ENCODE measurements at regions not wholly inside any gene's neighbourhood (a gene's known extent, or its start where the extent isn't known, plus 50 kb on each side); places are given as distances from the start of the nearest gene placed in this dataset.

- H3K36me3 Mint-ChIP-seq (ENCODE audit: unreplicated experiment) = no peaks in the 10 kb centered on the region
- no peak overlapping the region for H3K27ac Mint-ChIP-seq (ENCODE audit: unreplicated experiment)
- no peaks in the 10 kb centered on the region for H3K4me1 Mint-ChIP-seq (ENCODE audit: unreplicated experiment)
- H3K9me3 Mint-ChIP-seq (ENCODE audit: unreplicated experiment) = no peaks in the 10 kb centered on the region
- H3K27me3 Mint-ChIP-seq (ENCODE audit: unreplicated experiment) = peaks cover 8% of the 10 kb centered on the region
- TF ChIP-seq CTCF (IDR thresholded peaks at IDR 0.05) = no peak
- no peak overlapping the region for H3K4me3 Mint-ChIP-seq (ENCODE audit: unreplicated experiment)
- DNase-seq (ENCODE audit: extremely low spot score, unreplicated experiment) = no peak
Measured at GRCh38 chr6:145294942-145295341, 440.4 kb downstream of the EPM2A start.

- H3K27ac Mint-ChIP-seq (ENCODE audit: unreplicated experiment) = no peak overlapping the region
- no peak for TF ChIP-seq CTCF (IDR thresholded peaks at IDR 0.05)
- no peaks in the 10 kb centered on the region for H3K4me1 Mint-ChIP-seq (ENCODE audit: unreplicated experiment)
- no peaks in the 10 kb centered on the region for H3K36me3 Mint-ChIP-seq (ENCODE audit: unreplicated experiment)
- no peak for DNase-seq (ENCODE audit: extremely low spot score, unreplicated experiment)
- peaks cover 5% of the 10 kb centered on the region for H3K27me3 Mint-ChIP-seq (ENCODE audit: unreplicated experiment)
- H3K9me3 Mint-ChIP-seq (ENCODE audit: unreplicated experiment) = no peaks in the 10 kb centered on the region
- H3K4me3 Mint-ChIP-seq (ENCODE audit: unreplicated experiment) = no peak overlapping the region
Measured at GRCh38 chr6:145295746-145296145, 439.6 kb downstream of the EPM2A start.

- Mint-ChIP-seq H3K27ac (ENCODE audit: unreplicated experiment) (no peak overlapping the region), H3K9me3 (ENCODE audit: unreplicated experiment) (no peaks in the 10 kb centered on the region), H3K4me3 (ENCODE audit: unreplicated experiment) (no peak overlapping the region), H3K27me3 (ENCODE audit: unreplicated experiment) (peaks cover under 1% of the 10 kb centered on the region), H3K4me1 (ENCODE audit: unreplicated experiment) (no peaks in the 10 kb centered on the region), H3K36me3 (ENCODE audit: unreplicated experiment) (no peaks in the 10 kb centered on the region)
- no peak for TF ChIP-seq CTCF (IDR thresholded peaks at IDR 0.05)
- DNase-seq (ENCODE audit: extremely low spot score, unreplicated experiment) = no peak
Measured at GRCh38 chr6:145305670-145306069, 429.6 kb downstream of the EPM2A start.

- no peak overlapping the region for H3K27ac Mint-ChIP-seq (ENCODE audit: unreplicated experiment)
- H3K36me3 Mint-ChIP-seq (ENCODE audit: unreplicated experiment) = no peaks in the 10 kb centered on the region
- H3K27me3 Mint-ChIP-seq (ENCODE audit: unreplicated experiment) = peaks cover 4% of the 10 kb centered on the region
- H3K4me3 Mint-ChIP-seq (ENCODE audit: unreplicated experiment) = no peak overlapping the region
- TF ChIP-seq CTCF (IDR thresholded peaks at IDR 0.05) = no peak
- no peak for DNase-seq (ENCODE audit: extremely low spot score, unreplicated experiment)
- H3K4me1 Mint-ChIP-seq (ENCODE audit: unreplicated experiment) = no peaks in the 10 kb centered on the region
- no peaks in the 10 kb centered on the region for H3K9me3 Mint-ChIP-seq (ENCODE audit: unreplicated experiment)
Measured at GRCh38 chr6:145306489-145306888, 428.8 kb downstream of the EPM2A start.

GRCh38 chr6:145309842-145310535 lies 425.3 kb downstream of the EPM2A start:
- no peaks in the 10 kb centered on the region for H3K36me3 Mint-ChIP-seq (ENCODE audit: unreplicated experiment)
- H3K4me1 Mint-ChIP-seq (ENCODE audit: unreplicated experiment) = no peaks in the 10 kb centered on the region
- H3K27ac Mint-ChIP-seq (ENCODE audit: unreplicated experiment) = no peak overlapping the region
- DNase-seq (ENCODE audit: extremely low spot score, unreplicated experiment) = no peak
- no peaks in the 10 kb centered on the region for H3K9me3 Mint-ChIP-seq (ENCODE audit: unreplicated experiment)
- peaks cover 4% of the 10 kb centered on the region for H3K27me3 Mint-ChIP-seq (ENCODE audit: unreplicated experiment)
- no peak overlapping the region for H3K4me3 Mint-ChIP-seq (ENCODE audit: unreplicated experiment)
- no peak for TF ChIP-seq CTCF (IDR thresholded peaks at IDR 0.05)

Measured in osteocyte (in vitro differentiated cells).